ENCODE measurements at regions not wholly inside any gene's neighbourhood (a gene's known extent, or its start where the extent isn't known, plus 50 kb on each side); places are given as distances from the start of the nearest gene placed in this dataset.

DNA sequence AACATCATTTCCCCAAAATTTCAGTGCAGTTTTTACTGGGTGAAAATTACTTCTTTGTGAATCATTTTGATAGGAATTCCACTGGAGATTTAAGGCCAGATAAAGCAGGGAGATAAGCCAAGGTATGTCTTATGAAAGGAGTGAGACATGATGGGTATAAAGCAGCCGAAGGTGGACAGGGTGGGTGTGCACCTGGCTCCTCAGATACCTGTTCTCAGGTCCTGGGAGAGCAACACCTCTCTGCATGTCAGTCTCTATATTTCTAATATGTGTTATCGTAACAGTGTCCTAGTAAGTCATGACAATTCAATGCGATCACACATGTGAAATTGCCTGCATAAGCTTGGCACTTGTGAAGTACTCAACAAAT, 768.8 kb downstream of the RNF144A start:
- POLR2A ChIA-PET: no interaction called here
- Histone ChIP-seq H3K36me3 (ENCODE audit: control insufficient read depth, insufficient read depth, low read length) (no peaks in the 10 kb centered on the region), H3K9me3 (no peaks in the 10 kb centered on the region), H3K4me3 (ENCODE audit: low read depth, low read length) (no peak overlapping the region), H3K27me3 (replicated peaks; ENCODE audit: control insufficient read depth, insufficient read depth, low read length) (no peaks in the 10 kb centered on the region), H3K4me1 (peaks cover 50% of the 10 kb centered on the region)
- Mint-ChIP-seq H3K36me3 (ENCODE audit: insufficient read depth, unreplicated experiment) (peaks cover 6% of the 10 kb centered on the region), H3K9me3 (ENCODE audit: unreplicated experiment) (peaks cover 32% of the 10 kb centered on the region), H3K27me3 (ENCODE audit: insufficient read depth, unreplicated experiment) (no peaks in the 10 kb centered on the region), H3K4me1 (ENCODE audit: low read depth, unreplicated experiment) (peaks cover 36% of the 10 kb centered on the region), H3K27ac (ENCODE audit: unreplicated experiment) (peak overlapping the region; percentile 96), H3K4me3 (ENCODE audit: unreplicated experiment) (peak overlapping the region; percentile 45)
- CTCF ChIA-PET: no interaction called here
- peak; percentile 37 to 63 for DNase-seq
- intact Hi-C loops (cut with micrococcal nuclease; ENCODE audit: unreplicated experiment): loop anchor here (10.0 kb wide), 1 partner anchor 999 kb away; the partner anchor contains the start of gene ID2
- TF ChIP-seq CTCF (IDR thresholded peaks at IDR 0.05; ENCODE audit: insufficient read depth in 1 of 2, low read depth in 1 of 2, low read length in 1 of 2, severe bottlenecking in 1 of 2, unreplicated experiment in 1 of 2): no peak
- no TSS peak for BruUV-seq (replicated peaks)

DNA sequence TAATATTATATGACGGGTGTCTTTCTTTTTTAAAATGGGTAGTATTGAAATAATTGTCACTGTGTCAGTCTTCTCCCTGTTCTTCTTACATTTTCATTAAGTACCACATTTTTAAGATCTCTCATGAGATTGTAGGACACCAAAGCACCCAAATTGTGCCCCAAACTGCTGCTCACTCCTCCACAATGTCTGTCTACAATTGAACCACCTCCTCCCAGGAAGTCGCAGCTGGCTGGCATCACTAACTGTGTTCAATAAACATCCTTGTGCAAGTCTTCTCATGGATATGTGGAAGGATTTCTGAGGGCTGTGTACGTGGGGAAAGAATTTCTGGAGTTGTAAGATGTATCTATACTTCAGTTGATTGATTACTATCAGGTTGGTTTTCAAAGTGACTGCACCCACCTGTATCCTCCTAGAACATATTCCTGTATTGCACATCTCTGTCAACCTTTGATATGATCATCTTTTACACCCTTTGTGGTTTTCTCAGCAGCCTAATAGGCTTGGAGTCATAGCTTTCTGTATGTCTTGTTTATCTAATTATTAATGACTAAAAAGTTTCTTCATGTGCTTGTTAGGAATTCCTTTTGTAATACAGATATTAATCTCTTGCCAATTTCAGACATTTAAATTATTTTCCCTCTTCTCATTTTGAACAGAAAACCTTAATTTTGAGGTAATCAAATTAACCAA, 774.9 kb downstream of the RNF144A start:
- Histone ChIP-seq H3K27me3 (replicated peaks; ENCODE audit: control insufficient read depth, insufficient read depth, low read length) (no peaks in the 10 kb centered on the region), H3K9me3 (no peaks in the 10 kb centered on the region), H3K36me3 (ENCODE audit: control insufficient read depth, insufficient read depth, low read length) (no peaks in the 10 kb centered on the region), H3K4me1 (no peaks in the 10 kb centered on the region), H3K4me3 (ENCODE audit: low read depth, low read length) (no peak overlapping the region)
- Mint-ChIP-seq H3K27me3 (ENCODE audit: insufficient read depth, unreplicated experiment) (no peaks in the 10 kb centered on the region), H3K9me3 (ENCODE audit: unreplicated experiment) (peaks cover 14% of the 10 kb centered on the region), H3K4me3 (ENCODE audit: unreplicated experiment) (no peak overlapping the region), H3K36me3 (ENCODE audit: insufficient read depth, unreplicated experiment) (no peaks in the 10 kb centered on the region), H3K4me1 (ENCODE audit: low read depth, unreplicated experiment) (no peaks in the 10 kb centered on the region), H3K27ac (ENCODE audit: unreplicated experiment) (no peak overlapping the region)
- ChIA-PET POLR2A (no interaction called here), CTCF (no interaction called here)
- intact Hi-C loops (cut with micrococcal nuclease; ENCODE audit: unreplicated experiment): no loop called here
- TF ChIP-seq CTCF (IDR thresholded peaks at IDR 0.05; ENCODE audit: insufficient read depth in 1 of 2, low read depth in 1 of 2, low read length in 1 of 2, severe bottlenecking in 1 of 2, unreplicated experiment in 1 of 2): no peak
- DNase-seq: no peak
- BruUV-seq (replicated peaks): no TSS peak

DNA sequence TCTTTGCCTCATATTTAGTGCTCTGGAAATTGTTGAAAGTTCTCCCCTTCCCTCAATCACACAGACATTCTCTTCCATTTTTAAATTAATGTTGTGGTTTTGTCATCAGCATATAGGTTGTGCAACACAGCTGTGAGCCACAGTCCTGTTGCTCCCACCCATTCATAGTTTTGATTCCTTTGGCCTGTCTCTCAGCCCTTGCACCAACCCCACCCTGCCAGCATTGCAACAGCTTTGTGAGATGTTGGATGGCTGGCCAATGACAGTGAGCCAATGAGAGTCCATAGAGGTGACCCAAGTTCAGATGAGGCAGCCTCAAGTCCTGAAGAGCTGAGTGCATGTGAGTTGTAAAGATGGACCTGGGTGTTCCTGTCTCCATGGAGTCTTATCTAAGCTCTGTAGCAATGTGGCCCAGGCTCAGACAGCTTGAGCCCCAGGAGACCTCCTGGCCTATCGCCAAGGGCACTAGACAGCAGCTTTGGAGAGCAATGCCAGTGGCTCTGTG, 775.5 kb downstream of the RNF144A start:
- no peak overlapping the region for H3K4me3 Mint-ChIP-seq (ENCODE audit: unreplicated experiment)
- Histone ChIP-seq H3K9me3 (no peaks in the 10 kb centered on the region), H3K27me3 (replicated peaks; ENCODE audit: control insufficient read depth, insufficient read depth, low read length) (no peaks in the 10 kb centered on the region), H3K4me1 (no peaks in the 10 kb centered on the region), H3K4me3 (ENCODE audit: low read depth, low read length) (no peak overlapping the region), H3K36me3 (ENCODE audit: control insufficient read depth, insufficient read depth, low read length) (no peaks in the 10 kb centered on the region)
- no peaks in the 10 kb centered on the region for H3K27me3 Mint-ChIP-seq (ENCODE audit: insufficient read depth, unreplicated experiment)
- intact Hi-C loops (cut with micrococcal nuclease; ENCODE audit: unreplicated experiment): no loop called here
- DNase-seq: no peak
- ChIA-PET CTCF (no interaction called here), POLR2A (no interaction called here)
- no peaks in the 10 kb centered on the region for H3K4me1 Mint-ChIP-seq (ENCODE audit: low read depth, unreplicated experiment)
- H3K9me3 Mint-ChIP-seq (ENCODE audit: unreplicated experiment): peaks cover 8% of the 10 kb centered on the region
- no TSS peak for BruUV-seq (replicated peaks)
- H3K27ac Mint-ChIP-seq (ENCODE audit: unreplicated experiment): no peak overlapping the region
- no peaks in the 10 kb centered on the region for H3K36me3 Mint-ChIP-seq (ENCODE audit: insufficient read depth, unreplicated experiment)
- no peak for TF ChIP-seq CTCF (IDR thresholded peaks at IDR 0.05; ENCODE audit: insufficient read depth in 1 of 2, low read depth in 1 of 2, low read length in 1 of 2, severe bottlenecking in 1 of 2, unreplicated experiment in 1 of 2)

All from Caco-2 (cell line).